K562 (cell line): ENCODE measurements at regions not wholly inside any gene's neighbourhood (a gene's known extent, or its start where the extent isn't known, plus 50 kb on each side); places are given as distances from the start of the nearest gene placed in this dataset.
"Not testable (repeated sequence)": the region's sequence is repeated elsewhere in the genome, so short reads cannot be mapped to it uniquely, and the experiment has no call there.

ENCODE experiments used
- ATAC-seq: fragments of 200-7000 bp; cut with Tn5 transposase; 3 replicates; pipeline ENCODE4 v1.9.1; 2020; ENCODE audit warnings: moderate library complexity
- BruUV-seq: library from RNA; stranded (reverse); fragments of 400-500 nt; replicated peaks from 2 replicates; lab custom pipeline; 2021; lab: Mats Ljungman, UMichigan
- CTCF ChIA-PET: fragments of 300-600 bp; formaldehyde crosslinking; extraction: SDS; loops from one replicate; lab custom pipeline; 2021; ENCODE audit warnings: low intra/inter-chr PET ratio; lab: Yijun Ruan, JAX
- POLR2A ChIA-PET: fragments of 300-600, 350-650 bp; sonication (Branson Sonifier 250); formaldehyde crosslinking; extraction: SDS; loops from one replicate; lab custom pipeline; 2021; ENCODE audit warnings: antibody characterized with exemption, inconsistent platforms; lab: Yijun Ruan, JAX
- DNase-seq, 4 experiments: peaks; one replicate each; pipeline versions ENCODE4 v3.0.0 to v3.0.0-alpha.2; 2011 to 2018; ENCODE audit warnings: low spot score in 3 of 4, mixed read lengths in 3 of 4; ENCODE audit errors: extremely low read depth in 1 of 4
- FAIRE-seq: peaks from 2 replicates; lab custom pipeline; 2011; peaks lifted over from hg19 to GRCh38; lab: Jason Lieb, UNC
- H2AFZ ChIP-seq: 2 replicates; pipeline ENCODE4 v1.6.0; 2011; ENCODE audit warnings: low read depth, low read length, control low read depth, inconsistent platforms
- H3K27ac ChIP-seq: fragments of 200-600 bp; 3 replicates; pipeline ENCODE4 v1.8.0; 2011; ENCODE audit warnings: low read depth, mild to moderate bottlenecking, control low read depth, inconsistent platforms, low read length, moderate library complexity, mixed read lengths; ENCODE audit errors: extremely low read depth
- H3K27me3 ChIP-seq, 2 experiments: fragments of 300-600 bp in 1 of 2; 2 replicates in 1 of 2; 3 replicates in 1 of 2; pipeline versions ENCODE4 v1.6.0 to v1.8.0; 2011; ENCODE audit warnings: inconsistent platforms in 2 of 2, low read length in 2 of 2, mild to moderate bottlenecking in 1 of 2, mixed read lengths in 1 of 2, moderate library complexity in 1 of 2; ENCODE audit not compliant: control insufficient read depth in 2 of 2, insufficient read depth in 2 of 2
- H3K36me3 ChIP-seq: fragments of 300-600 bp; 3 replicates; pipeline ENCODE4 v1.8.0; 2011; ENCODE audit warnings: mild to moderate bottlenecking, low read length, inconsistent platforms; ENCODE audit not compliant: control insufficient read depth, insufficient read depth
- H3K4me1 ChIP-seq, 2 experiments: fragments of 200-600 bp in 1 of 2; replicated peaks in 1 of 2; 2 replicates in 1 of 2; 3 replicates in 1 of 2; pipeline versions ENCODE4 v1.5.1 to v1.8.0; 2011; ENCODE audit warnings: inconsistent platforms in 2 of 2, low read length in 2 of 2, mild to moderate bottlenecking in 1 of 2, mixed read lengths in 1 of 2, moderate library complexity in 1 of 2; ENCODE audit not compliant: control insufficient read depth in 2 of 2, insufficient read depth in 2 of 2
- H3K4me2 ChIP-seq: 2 replicates; pipeline ENCODE4 v1.6.1; 2011; ENCODE audit warnings: low read length, control low read depth, inconsistent platforms, mixed read lengths; ENCODE audit not compliant: insufficient read depth
- H3K4me3 ChIP-seq: fragments of 200-600 bp; sonication (generic), shearing (Covaris generic); 2 replicates; pipeline ENCODE4 v1.5.1; 2016; ENCODE audit warnings: control low read depth, inconsistent platforms
- H3K79me2 ChIP-seq: fragments of 200-600 bp; 3 replicates; pipeline ENCODE4 v1.8.0; 2011; ENCODE audit warnings: low read length, inconsistent platforms; ENCODE audit not compliant: control insufficient read depth, insufficient read depth
- H3K9ac ChIP-seq, 2 experiments: 2 replicates each; pipeline versions ENCODE4 v1.6.0 to v1.6.1; 2011; ENCODE audit warnings: low read depth in 2 of 2, low read length in 2 of 2, control low read depth in 1 of 2, inconsistent platforms in 1 of 2, mild to moderate bottlenecking in 1 of 2, mixed read lengths in 1 of 2; ENCODE audit not compliant: insufficient read depth in 1 of 2
- H3K9me1 ChIP-seq: one replicate; pipeline ENCODE4 v1.6.0; 2011; ENCODE audit warnings: inconsistent platforms, mild to moderate bottlenecking, low read length, moderate library complexity; ENCODE audit not compliant: control insufficient read depth, insufficient read depth
- H3K9me3 ChIP-seq: replicated peaks from 2 replicates; pipeline ENCODE4 v1.5.1; 2011; ENCODE audit warnings: low read depth, low read length, inconsistent platforms; ENCODE audit not compliant: control insufficient read depth, insufficient read depth
- H4K20me1 ChIP-seq: replicated peaks from 2 replicates; pipeline ENCODE4 v1.6.1; 2011; ENCODE audit warnings: low read length, inconsistent platforms, mixed read lengths; ENCODE audit not compliant: control insufficient read depth, insufficient read depth
- WGBS: fragments of 100-300 bp; shearing (Covaris generic); methylation state at CpG from one replicate; pipeline ENCODE4 v1.1.6; 2016; ENCODE audit warnings: low coverage, mixed read lengths; ENCODE audit not compliant: insufficient coverage; ENCODE audit errors: missing lambda C conversion rate; 5-methylcytosine and 5-hydroxymethylcytosine counted together
- in situ Hi-C: fragments of 300-500 bp; cut with MboI; formaldehyde crosslinking; loops from 4 replicates; pipeline ENCODE4 v1.15.0; 2018; ENCODE audit warnings: inconsistent platforms, mixed read lengths
- intact Hi-C: fragments of 100-400 bp; cut with micrococcal nuclease; formaldehyde crosslinking; loops from 2 replicates; pipeline ENCODE4 v1.14.2; 2022

DNA sequence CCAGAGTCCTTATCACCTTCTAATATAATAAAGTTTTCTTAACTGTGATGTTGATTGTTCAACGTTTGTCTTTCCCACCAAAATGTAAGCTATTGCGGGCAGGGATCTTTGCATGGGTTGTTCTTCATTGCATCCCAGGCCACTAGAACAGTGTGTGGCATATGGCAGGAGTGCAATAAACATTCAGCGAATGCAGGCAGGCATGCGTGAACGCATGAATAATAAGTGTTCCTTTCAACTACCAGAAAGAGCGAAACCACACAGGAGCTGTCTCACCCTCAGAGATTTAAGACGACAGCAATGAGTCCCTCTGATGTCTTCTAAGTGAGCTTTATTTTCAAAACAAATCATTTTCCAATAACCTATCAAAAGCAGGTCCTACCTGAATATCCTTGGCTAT is 2693.1 kb upstream of the TPTE start:
- FAIRE-seq, ATAC-seq, DNase-seq, BruUV-seq, H3K9me3 ChIP-seq, H3K4me2 ChIP-seq, CTCF ChIA-PET, in situ Hi-C loops, H3K9me1 ChIP-seq, H3K4me3 ChIP-seq, H3K9ac ChIP-seq, H3K36me3 ChIP-seq, POLR2A ChIA-PET, H3K27me3 ChIP-seq, H3K4me1 ChIP-seq, H2AFZ ChIP-seq, H3K79me2 ChIP-seq, H3K27ac ChIP-seq, H4K20me1 ChIP-seq, intact Hi-C loops: not testable (repeated sequence)
- WGBS, result no CpG with 5 or more reads among the region's 7 CpGs

DNA sequence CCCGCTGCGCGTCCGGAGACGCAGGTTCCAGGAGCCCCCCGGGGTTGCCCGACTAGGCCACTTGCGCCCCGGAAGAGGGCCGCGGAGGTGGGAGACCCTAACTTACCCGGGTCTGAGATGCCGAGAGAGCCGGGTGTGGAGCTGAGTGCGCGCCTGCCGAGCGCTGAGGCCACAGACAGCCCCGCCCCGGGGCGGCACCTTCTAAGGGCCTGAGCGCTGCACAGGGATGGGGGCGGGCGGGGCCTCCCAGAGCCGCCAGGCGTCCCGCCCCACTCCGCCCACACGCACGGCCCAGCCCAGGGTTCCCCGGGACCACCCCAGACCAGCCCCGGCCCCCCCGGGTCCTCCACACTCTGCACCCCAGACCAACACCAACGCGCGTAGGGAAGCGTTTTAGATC is 2692.0 kb upstream of the TPTE start:
- CTCF ChIA-PET, H3K9ac ChIP-seq, H3K4me1 ChIP-seq, H4K20me1 ChIP-seq, FAIRE-seq, DNase-seq, H3K9me1 ChIP-seq, H3K4me2 ChIP-seq, H3K79me2 ChIP-seq, H2AFZ ChIP-seq, H3K9me3 ChIP-seq, in situ Hi-C loops, H3K36me3 ChIP-seq, BruUV-seq, intact Hi-C loops, H3K27me3 ChIP-seq, ATAC-seq, H3K4me3 ChIP-seq, POLR2A ChIA-PET, H3K27ac ChIP-seq: not testable (repeated sequence)
- WGBS, result no CpG with 5 or more reads among the region's 37 CpGs

DNA sequence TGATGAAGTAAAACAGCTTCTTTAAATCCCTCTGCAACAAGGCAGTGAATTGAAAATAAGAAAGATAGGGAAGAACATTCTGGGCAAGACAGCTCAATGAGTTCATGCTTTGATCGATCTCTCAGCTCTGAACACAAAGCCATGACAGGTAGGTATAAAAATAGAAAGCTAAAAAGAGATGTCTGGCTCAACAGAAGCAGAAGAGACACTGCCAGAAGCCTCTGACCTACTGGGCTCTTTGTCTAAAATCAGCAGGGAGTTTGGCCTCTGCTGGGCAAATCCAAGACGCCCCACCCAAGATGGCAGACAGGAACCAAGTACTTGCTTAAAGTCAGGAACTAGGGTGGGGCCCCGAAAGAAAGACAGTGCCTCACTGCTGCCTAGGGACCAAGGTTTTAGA is 2684.1 kb upstream of the TPTE start:
- H3K9me1 ChIP-seq, H3K9ac ChIP-seq, FAIRE-seq, intact Hi-C loops, H2AFZ ChIP-seq, H3K9me3 ChIP-seq, H4K20me1 ChIP-seq, H3K36me3 ChIP-seq, POLR2A ChIA-PET, H3K4me2 ChIP-seq, ATAC-seq, CTCF ChIA-PET, H3K4me1 ChIP-seq, BruUV-seq, H3K27ac ChIP-seq, H3K79me2 ChIP-seq, H3K4me3 ChIP-seq, DNase-seq, H3K27me3 ChIP-seq, in situ Hi-C loops: not testable (repeated sequence)
- no CpG with 5 or more reads among the region's 3 CpGs for whole genome bisulfite sequencing

DNA sequence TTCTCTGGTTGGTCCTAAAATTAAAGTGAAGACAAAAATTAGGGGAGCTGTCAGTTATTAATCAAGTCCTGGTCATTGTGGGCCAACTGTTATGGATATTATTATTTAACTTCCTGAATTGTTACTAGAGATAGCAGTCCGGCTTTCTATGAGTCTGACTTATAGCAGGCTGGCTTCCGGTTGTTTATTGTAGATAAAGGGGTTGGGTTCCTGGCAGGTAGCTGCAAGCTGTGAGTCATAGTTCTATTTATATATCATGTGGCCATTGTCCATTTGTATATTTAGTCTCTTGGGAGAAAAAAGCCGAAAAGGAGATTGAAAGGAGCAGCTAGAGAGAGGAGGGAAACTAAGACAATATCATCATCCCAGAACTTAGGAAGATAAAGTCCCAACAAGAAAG is 2668.0 kb upstream of the TPTE start:
- ATAC-seq, intact Hi-C loops: not testable (repeated sequence)

More for the DNA sequence above, 2668.0 kb upstream of the TPTE start:
- H3K79me2 ChIP-seq, H3K36me3 ChIP-seq, CTCF ChIA-PET, in situ Hi-C loops, H3K27ac ChIP-seq, H3K9ac ChIP-seq, POLR2A ChIA-PET, H3K4me3 ChIP-seq, DNase-seq, H3K4me2 ChIP-seq, H3K9me3 ChIP-seq, H3K27me3 ChIP-seq, H4K20me1 ChIP-seq, H3K9me1 ChIP-seq, H3K4me1 ChIP-seq, FAIRE-seq, H2AFZ ChIP-seq, BruUV-seq: not testable (repeated sequence)
- no CpG with 5 or more reads among the region's 3 CpGs for WGBS
